HG02970 (cell line): ENCODE measurements at regions not wholly inside any gene's neighbourhood (a gene's known extent, or its start where the extent isn't known, plus 50 kb on each side); places are given as distances from the start of the nearest gene placed in this dataset.

Source experiments
- ATAC-seq: cut with Tn5 transposase; IDR thresholded peaks from one replicate; pipeline ENCODE4 v1.9.1; 2021; ENCODE audit warnings: mild to moderate bottlenecking, moderate library complexity, moderate number of reproducible peaks; ENCODE audit not compliant: unreplicated experiment, low FRiP score

- ATAC-seq: no peak
Observed at GRCh38 chr11:22497474-22497873, 128.1 kb downstream of the FANCF start.

GRCh38 chr11:22491555-22492225 lies 133.9 kb downstream of the FANCF start:
- ATAC-seq: no peak

- no peak for ATAC-seq
Observed at GRCh38 chr11:22479971-22480720, 142.0 kb downstream of the SLC17A6 start.

GRCh38 chr11:22479208-22479607 lies 141.0 kb downstream of the SLC17A6 start:
- no peak for ATAC-seq

- no peak for ATAC-seq
Observed at GRCh38 chr11:22478169-22478568, 140.0 kb downstream of the SLC17A6 start.

- ATAC-seq: no peak
Observed at GRCh38 chr11:22477312-22477711, 139.1 kb downstream of the SLC17A6 start.

- ATAC-seq: no peak
Observed at GRCh38 chr11:22476589-22476988, 138.4 kb downstream of the SLC17A6 start.

GRCh38 chr11:22474616-22475015 lies 136.4 kb downstream of the SLC17A6 start:
- no peak for ATAC-seq

- no peak for ATAC-seq
Observed at GRCh38 chr11:22473586-22473985, 135.4 kb downstream of the SLC17A6 start.

- ATAC-seq: no peak
Observed at GRCh38 chr11:22472306-22472705, 134.1 kb downstream of the SLC17A6 start.

- ATAC-seq: no peak
Observed at GRCh38 chr11:22471385-22471784, 133.2 kb downstream of the SLC17A6 start.

GRCh38 chr11:22467741-22468140 lies 129.6 kb downstream of the SLC17A6 start:
- ATAC-seq: no peak

GRCh38 chr11:22467248-22467647 lies 129.1 kb downstream of the SLC17A6 start:
- no peak for ATAC-seq

GRCh38 chr11:22466809-22467208 lies 128.6 kb downstream of the SLC17A6 start:
- no peak for ATAC-seq

GRCh38 chr11:22466351-22466750 lies 128.2 kb downstream of the SLC17A6 start:
- ATAC-seq: no peak

- ATAC-seq: no peak
Observed at GRCh38 chr11:22465620-22466019, 127.4 kb downstream of the SLC17A6 start.

GRCh38 chr11:22461626-22462025 lies 123.4 kb downstream of the SLC17A6 start:
- ATAC-seq: no peak

- ATAC-seq: no peak
Observed at GRCh38 chr11:22460181-22460580, 122.0 kb downstream of the SLC17A6 start.

- ATAC-seq: no peak
Observed at GRCh38 chr11:22459048-22459447, 120.9 kb downstream of the SLC17A6 start.

GRCh38 chr11:22458161-22458560 lies 120.0 kb downstream of the SLC17A6 start:
- ATAC-seq: no peak

GRCh38 chr11:22456993-22457762 lies 119.0 kb downstream of the SLC17A6 start:
- no peak for ATAC-seq
